DND-41 (cell line): ENCODE measurements at regions not wholly inside any gene's neighbourhood (a gene's known extent, or its start where the extent isn't known, plus 50 kb on each side); places are given as distances from the start of the nearest gene placed in this dataset.

Source experiments
- CTCF ChIP-seq: IDR thresholded peaks from 2 replicates; pipeline ENCODE4 v1.5.1; 2012; ENCODE audit warnings: borderline replicate concordance, low read length, moderate library complexity, mild to moderate bottlenecking; ENCODE audit not compliant: poor library complexity, severe bottlenecking; ENCODE audit errors: extremely low read depth
- EZH2 ChIP-seq: IDR thresholded peaks from 3 replicates; pipeline ENCODE4 v1.6.1; 2012; ENCODE audit warnings: borderline replicate concordance, low read depth, mild to moderate bottlenecking, moderate library complexity, low read length, inconsistent platforms; ENCODE audit not compliant: severe bottlenecking

DNA sequence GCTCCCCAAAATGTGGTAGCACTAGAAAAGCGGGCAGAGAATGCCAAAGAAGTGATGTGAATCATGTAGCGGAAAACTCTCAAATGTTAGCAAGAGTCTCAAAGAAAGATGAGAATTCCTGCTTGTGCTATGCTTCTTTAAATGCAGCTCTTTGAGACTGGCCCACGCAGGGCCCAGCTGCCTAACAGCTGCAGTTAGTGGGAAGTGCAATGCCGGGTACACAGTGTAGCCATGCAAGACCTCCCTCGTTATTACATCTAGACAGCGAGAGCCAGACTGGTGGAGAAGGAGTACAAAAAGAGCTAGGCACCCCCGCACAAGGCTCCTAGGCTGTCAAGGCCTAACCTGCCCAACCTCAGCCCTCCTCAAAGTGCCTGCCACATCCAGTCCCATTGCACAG is 201.7 kb upstream of the PRDM1 start:
- no peak for TF ChIP-seq CTCF
- no peak for TF ChIP-seq EZH2
